HepG2 (cell line): ENCODE measurements at regions not wholly inside any gene's neighbourhood (a gene's known extent, or its start where the extent isn't known, plus 50 kb on each side); places are given as distances from the start of the nearest gene placed in this dataset.

Experiments used
- ATAC-seq: fragments of 200-7000 bp; cut with Tn5 transposase; 3 replicates; pipeline ENCODE4 v1.9.1; 2020; ENCODE audit warnings: mild to moderate bottlenecking, moderate library complexity
- BruUV-seq: library from RNA; stranded (reverse); fragments of 400-500 nt; replicated peaks from 2 replicates; lab custom pipeline; 2021; lab: Mats Ljungman, UMichigan
- CTCF ChIA-PET: fragments of 300-600 bp; formaldehyde crosslinking; extraction: SDS; loops from one replicate; lab custom pipeline; 2021; ENCODE audit warnings: low total read pairs, inconsistent platforms, low intra/inter-chr PET ratio; lab: Yijun Ruan, JAX
- POLR2A ChIA-PET: fragments of 350-600 bp; sonication (Branson Sonifier 250); formaldehyde crosslinking; loops from one replicate; lab custom pipeline; 2020; ENCODE audit warnings: antibody characterized with exemption, inconsistent platforms; lab: Yijun Ruan, JAX
- DNase-seq: peaks from one replicate; pipeline ENCODE4 v3.0.0-alpha.2; 2015; ENCODE audit warnings: low spot score
- FAIRE-seq: peaks from 3 replicates; lab custom pipeline; 2011; peaks lifted over from hg19 to GRCh38; lab: Jason Lieb, UNC
- H2AFZ ChIP-seq: one replicate; pipeline ENCODE4 v1.6.1; 2011; ENCODE audit warnings: low read length, inconsistent platforms
- H3K27ac ChIP-seq: fragments of 300-600 bp; 3 replicates; pipeline ENCODE4 v1.8.0; 2011; ENCODE audit warnings: mixed run types, mild to moderate bottlenecking, mixed read lengths, low read length, inconsistent platforms; ENCODE audit not compliant: insufficient read depth; ENCODE audit errors: extremely low read length
- H3K27me3 ChIP-seq, 2 experiments: fragments of 200-600 bp in 1 of 2; 2 replicates in 1 of 2; 3 replicates in 1 of 2; pipeline versions ENCODE4 v1.6.0 to v1.8.0; 2011; ENCODE audit warnings: low read length in 2 of 2, mild to moderate bottlenecking in 2 of 2, moderate library complexity in 2 of 2, inconsistent platforms in 1 of 2; ENCODE audit not compliant: insufficient read depth in 2 of 2, control insufficient read depth in 1 of 2
- H3K36me3 ChIP-seq, 2 experiments: fragments of 200-600 bp in 1 of 2; replicated peaks in 1 of 2; 2 replicates in 1 of 2; 3 replicates in 1 of 2; pipeline versions ENCODE4 v1.5.1 to v1.8.0; 2011; ENCODE audit warnings: low read length in 2 of 2, inconsistent platforms in 1 of 2; ENCODE audit not compliant: insufficient read depth in 2 of 2, control insufficient read depth in 1 of 2
- H3K4me1 ChIP-seq: 2 replicates; pipeline ENCODE4 v1.5.1; 2012; ENCODE audit warnings: low read length, inconsistent platforms; ENCODE audit not compliant: insufficient read depth
- H3K4me2 ChIP-seq: 2 replicates; pipeline ENCODE4 v1.6.0; 2011; ENCODE audit warnings: low read depth, low read length, inconsistent platforms
- H3K4me3 ChIP-seq, 3 experiments: fragments of 200-600 bp in 1 of 3; sonication (generic), shearing (Covaris generic) in 1 of 3; replicated peaks in 1 of 3; 2 replicates each; pipeline ENCODE4 v1.5.1; 2011 to 2016; ENCODE audit warnings: low read length in 3 of 3, inconsistent platforms in 2 of 3, low read depth in 2 of 3, mild to moderate bottlenecking in 2 of 3, control low read depth in 1 of 3, mixed read lengths in 1 of 3; ENCODE audit not compliant: insufficient read depth in 1 of 3
- H3K79me2 ChIP-seq: one replicate; pipeline ENCODE4 v1.6.1; 2011; ENCODE audit warnings: low read length, inconsistent platforms; ENCODE audit not compliant: insufficient read depth
- H3K9ac ChIP-seq: 2 replicates; pipeline ENCODE4 v1.6.0; 2011; ENCODE audit warnings: mild to moderate bottlenecking, low read depth, low read length, inconsistent platforms; ENCODE audit not compliant: insufficient read depth
- H3K9me3 ChIP-seq: 2 replicates; pipeline ENCODE4 v1.5.1; 2012; ENCODE audit warnings: mild to moderate bottlenecking, low read length
- H4K20me1 ChIP-seq: 2 replicates; pipeline ENCODE4 v1.6.0; 2011; ENCODE audit warnings: inconsistent platforms, mild to moderate bottlenecking, low read length, moderate library complexity; ENCODE audit not compliant: insufficient read depth
- SNAPC2 ChIP-seq: sonication (generic); formaldehyde crosslinking; IDR thresholded peaks from 2 replicates; pipeline ENCODE4 v1.8.1; 2022; ENCODE audit warnings: mild to moderate bottlenecking, missing genetic modification reagents
- ZNF234 ChIP-seq: sonication (generic); formaldehyde crosslinking; conservative IDR thresholded peaks from 2 replicates; pipeline ENCODE4 v1.5.1; 2020; ENCODE audit warnings: mild to moderate bottlenecking, missing genetic modification reagents
- ZNF281 ChIP-seq: sonication (generic); formaldehyde crosslinking; IDR thresholded peaks from 2 replicates; pipeline ENCODE4 v1.4.0; 2020; ENCODE audit warnings: missing genetic modification reagents, borderline replicate concordance
- WGBS: methylation state at CpG from one replicate; pipeline ENCODE4 v1.1.6; 2017; ENCODE audit warnings: low lambda C conversion rate; 5-methylcytosine and 5-hydroxymethylcytosine counted together
- in situ Hi-C: cut with HindIII; loops from 2 replicates; pipeline ENCODE4 v1.10.0; 2017; ENCODE audit warnings: low pct_unique_long_range_greater_than_20kb; ENCODE audit not compliant: extremely low pct_ligation_motif_present
- intact Hi-C: fragments of 100-400 bp; cut with micrococcal nuclease; formaldehyde crosslinking; loops from one replicate; pipeline ENCODE4 v1.10.0; 2022; ENCODE audit not compliant: unreplicated experiment
- TF ChIP-seq, protein P1 (sequence below): IDR thresholded peaks from 2 replicates; pipeline ENCODE4 v1.6.1; 2016; ENCODE audit warnings: missing biosample characterization, missing genetic modification reagents, low read depth

DNA sequence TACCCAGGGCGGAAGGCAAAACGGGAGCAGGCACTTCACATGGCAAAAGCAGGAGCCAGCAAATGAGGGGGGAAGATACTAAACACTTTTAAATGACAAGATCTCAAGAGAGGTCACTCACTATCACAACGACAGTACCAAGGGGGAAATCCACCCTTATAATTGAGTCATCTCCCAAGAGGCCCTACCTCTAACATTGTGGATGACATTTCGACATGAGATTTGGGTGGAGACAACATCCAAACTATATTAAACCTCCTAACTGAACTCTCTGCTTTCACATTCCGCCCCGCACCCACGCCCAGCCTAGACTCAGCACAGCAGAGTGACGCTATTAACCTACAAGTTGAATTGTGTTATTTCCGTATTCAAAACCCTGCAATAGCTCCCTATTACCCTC, 76.7 kb upstream of the SCAF11 start:
- FAIRE-seq (no peak), ATAC-seq (no peak), DNase-seq (no peak)
- Histone ChIP-seq H3K27me3 (no peaks in the 10 kb centered on the region), H3K4me2 (no peak overlapping the region), H3K4me1 (peaks cover 8% of the 10 kb centered on the region), H3K36me3 (no peaks in the 10 kb centered on the region), H3K9ac (no peak overlapping the region), H3K27ac (no peak overlapping the region), H3K79me2 (no peaks in the 10 kb centered on the region), H2AFZ (no peak overlapping the region), H4K20me1 (no peaks in the 10 kb centered on the region), H3K4me3 (no peak overlapping the region), H3K9me3 (no peaks in the 10 kb centered on the region)
- in situ Hi-C loops (no loop called here), intact Hi-C loops (no loop called here)
- TF ChIP-seq ZNF234 (no peak), SNAPC2 (CRISPR knock-in tag) (no peak), ZNF281 (no peak)
- TF ChIP-seq, protein P1, sequence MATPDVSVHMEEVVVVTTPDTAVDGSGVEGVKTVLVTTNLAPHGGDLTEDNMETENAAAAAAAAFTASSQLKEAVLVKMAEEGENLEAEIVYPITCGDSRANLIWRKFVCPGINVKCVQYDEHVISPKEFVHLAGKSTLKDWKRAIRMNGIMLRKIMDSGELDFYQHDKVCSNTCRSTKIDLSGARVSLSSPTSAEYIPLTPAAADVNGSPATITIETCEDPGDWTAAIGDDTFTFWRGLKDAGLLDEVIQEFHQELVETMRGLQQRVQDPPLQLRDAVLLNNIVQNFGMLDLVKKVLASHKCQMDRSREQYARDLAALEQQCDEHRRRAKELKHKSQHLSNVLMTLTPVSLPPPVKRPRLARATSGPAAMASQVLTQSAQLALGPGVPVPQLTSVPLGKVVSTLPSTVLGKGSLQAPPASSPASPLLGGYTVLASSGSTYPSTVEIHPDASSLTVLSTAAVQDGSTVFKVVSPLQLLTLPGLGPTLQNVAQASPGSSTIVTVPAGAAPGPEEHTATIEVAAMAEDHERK (CRISPR knock-in tag), result no peak
- ChIA-PET POLR2A (no interaction called here), CTCF (no interaction called here)
- no TSS peak for BruUV-seq
- WGBS, result 52% methylated on average over 9 of the region's 9 CpGs
